ENCODE measurements at regions not wholly inside any gene's neighbourhood (a gene's known extent, or its start where the extent isn't known, plus 50 kb on each side); places are given as distances from the start of the nearest gene placed in this dataset.
"Not testable (repeated sequence)": the region's sequence is repeated elsewhere in the genome, so short reads cannot be mapped to it uniquely, and the experiment has no call there.

- DNase-seq (ENCODE audit: low read depth) = no peak
Observed at GRCh38 chr12:46983959-46984841, 95.2 kb upstream of the PCED1B start.

- no peak for DNase-seq (ENCODE audit: low read depth)
Observed at GRCh38 chr12:46985816-46986215, 93.6 kb upstream of the PCED1B start.

- not testable (repeated sequence) for DNase-seq (ENCODE audit: low read depth)
Observed at GRCh38 chr12:46988122-46988521, 91.3 kb upstream of the PCED1B start.

GRCh38 chr12:46990211-46990610 lies 89.2 kb upstream of the PCED1B start:
- no peak for DNase-seq (ENCODE audit: low read depth)

- not testable (repeated sequence) for DNase-seq (ENCODE audit: low read depth)
Observed at GRCh38 chr12:46992051-46992450, 87.4 kb upstream of the PCED1B start.

GRCh38 chr12:46998811-46999368 lies 80.5 kb upstream of the PCED1B start:
- no peak for DNase-seq (ENCODE audit: low read depth)

- no peak for DNase-seq (ENCODE audit: low read depth)
Observed at GRCh38 chr12:47004634-47005033, 74.8 kb upstream of the PCED1B start.

- DNase-seq (ENCODE audit: low read depth) = no peak
Observed at GRCh38 chr12:47007048-47007447, 72.4 kb upstream of the PCED1B start.

GRCh38 chr12:47012552-47012951 lies 66.9 kb upstream of the PCED1B start:
- no peak for DNase-seq (ENCODE audit: low read depth)

DNA sequence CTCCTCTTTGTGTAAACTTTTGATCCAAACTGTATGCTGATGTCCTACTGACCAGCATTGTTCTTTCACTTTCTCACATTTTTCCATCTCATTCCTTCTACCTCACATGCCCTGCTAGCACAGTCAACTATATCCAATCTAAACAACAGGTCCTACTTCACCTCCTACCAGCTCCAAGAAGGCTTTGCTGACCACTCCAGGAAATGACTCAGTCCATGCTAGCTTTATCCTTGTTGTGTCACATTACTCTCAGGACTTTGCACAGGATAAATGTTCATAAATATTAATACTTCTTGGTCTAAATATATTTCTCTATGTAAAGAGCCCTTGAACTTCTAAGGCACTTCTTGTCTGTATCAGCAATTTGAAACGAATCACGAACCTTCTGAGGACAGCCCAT lies 64.9 kb upstream of the PCED1B start:
- peak; percentile 46 for DNase-seq (ENCODE audit: low read depth)

DNA sequence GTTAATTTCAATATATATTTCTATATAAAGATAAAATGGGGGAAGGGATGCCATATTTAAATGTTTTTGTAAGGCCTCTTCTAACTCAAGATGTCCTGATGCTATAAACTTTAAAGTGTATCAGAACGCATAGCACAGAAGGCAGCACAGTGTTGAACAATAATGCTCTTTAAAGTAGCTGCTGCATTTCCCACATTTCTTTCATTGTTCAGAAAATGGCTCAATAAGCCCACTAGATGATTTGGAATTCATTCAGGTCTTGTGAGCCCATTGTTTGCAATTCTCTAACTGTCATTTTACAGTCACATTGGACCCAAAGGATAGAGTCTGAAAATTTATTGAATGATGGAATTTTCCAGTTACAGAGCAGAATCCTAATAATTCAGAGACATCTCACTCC lies 64.0 kb upstream of the PCED1B start:
- no peak for DNase-seq (ENCODE audit: low read depth)

DNA sequence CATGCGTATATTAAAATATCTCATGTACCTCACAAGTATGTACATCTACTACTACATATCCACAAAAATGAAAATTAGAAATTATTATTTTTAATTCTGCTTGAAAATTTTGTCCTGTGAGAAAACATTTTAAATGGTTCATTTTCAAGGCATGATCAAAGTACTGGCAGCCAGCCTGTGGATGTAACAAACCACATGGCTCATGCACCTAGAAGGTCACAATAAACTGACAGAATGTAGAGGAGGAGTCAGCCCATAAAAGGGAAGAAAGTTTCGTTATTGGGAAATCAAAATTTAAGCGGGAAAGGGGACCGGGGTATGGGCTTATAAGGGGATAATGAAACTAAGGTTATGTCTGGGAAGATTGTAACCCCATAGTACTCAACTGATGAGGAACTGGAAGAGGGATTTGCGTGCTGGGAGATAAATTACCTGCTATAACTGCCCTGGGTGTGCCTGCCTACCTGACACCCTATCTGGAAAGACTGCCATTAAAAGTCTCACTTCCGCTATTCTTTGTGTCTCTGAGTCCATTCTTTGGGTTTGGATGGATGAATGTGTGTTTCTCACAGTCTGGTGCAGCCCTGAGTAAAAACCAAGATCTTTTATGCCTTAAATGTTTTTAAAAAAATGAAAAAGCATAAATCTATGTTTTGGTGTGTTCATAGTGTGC lies 62.2 kb upstream of the PCED1B start:
- DNase-seq (ENCODE audit: low read depth) = no peak

- DNase-seq (ENCODE audit: low read depth) = peak; percentile 44
Observed at GRCh38 chr12:47017901-47018475, 61.4 kb upstream of the PCED1B start.

GRCh38 chr12:47020211-47020821 lies 59.1 kb upstream of the PCED1B start:
- DNase-seq (ENCODE audit: low read depth) = no peak

DNA sequence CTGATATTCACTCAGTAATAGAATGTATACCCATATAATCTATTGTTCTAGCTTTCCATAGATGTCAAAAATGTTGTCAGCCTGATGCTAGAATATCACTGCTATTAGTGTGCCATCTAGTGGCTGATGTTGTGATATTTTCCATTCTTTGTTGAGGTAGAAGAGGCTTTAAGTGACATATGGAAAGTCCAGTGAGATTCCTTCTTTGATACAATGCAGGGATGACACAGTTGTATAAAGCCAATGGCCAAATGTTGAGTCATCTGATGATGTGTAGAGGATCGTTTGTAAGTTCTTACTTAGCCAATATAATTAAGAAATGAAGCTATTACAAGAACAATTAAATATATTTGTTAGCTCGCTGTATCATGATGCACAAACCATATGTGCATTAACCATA lies 58.1 kb upstream of the PCED1B start:
- DNase-seq (ENCODE audit: low read depth) = peak; percentile 93

- peak; percentile 56 for DNase-seq (ENCODE audit: low read depth)
Observed at GRCh38 chr12:47022296-47022695, 57.1 kb upstream of the PCED1B start.

GRCh38 chr12:47023311-47023710 lies 56.1 kb upstream of the PCED1B start:
- DNase-seq (ENCODE audit: low read depth) = no peak

GRCh38 chr12:47023953-47024352 lies 55.5 kb upstream of the PCED1B start:
- no peak for DNase-seq (ENCODE audit: low read depth)

GRCh38 chr12:47024463-47024862 lies 55.0 kb upstream of the PCED1B start:
- DNase-seq (ENCODE audit: low read depth) = no peak

DNA sequence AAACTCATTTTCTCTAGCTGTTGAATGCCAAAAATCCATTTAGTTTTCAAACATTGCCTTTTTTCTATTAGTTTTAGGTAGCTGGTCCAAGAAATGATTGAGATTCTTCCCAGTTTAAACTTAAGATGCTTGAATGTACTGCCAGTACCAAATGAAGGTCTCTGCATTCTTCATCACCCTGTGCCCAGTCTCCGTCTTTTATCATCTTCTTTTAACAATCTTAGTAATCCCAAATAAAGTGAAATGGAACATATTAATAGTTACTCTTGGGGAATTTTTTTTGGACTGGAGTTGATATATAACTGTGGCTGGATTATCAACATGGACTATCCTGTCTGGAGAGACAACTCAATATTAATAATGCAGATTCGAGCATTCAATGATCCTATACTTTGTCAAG lies 54.1 kb upstream of the PCED1B start:
- no peak for DNase-seq (ENCODE audit: low read depth)

DNA sequence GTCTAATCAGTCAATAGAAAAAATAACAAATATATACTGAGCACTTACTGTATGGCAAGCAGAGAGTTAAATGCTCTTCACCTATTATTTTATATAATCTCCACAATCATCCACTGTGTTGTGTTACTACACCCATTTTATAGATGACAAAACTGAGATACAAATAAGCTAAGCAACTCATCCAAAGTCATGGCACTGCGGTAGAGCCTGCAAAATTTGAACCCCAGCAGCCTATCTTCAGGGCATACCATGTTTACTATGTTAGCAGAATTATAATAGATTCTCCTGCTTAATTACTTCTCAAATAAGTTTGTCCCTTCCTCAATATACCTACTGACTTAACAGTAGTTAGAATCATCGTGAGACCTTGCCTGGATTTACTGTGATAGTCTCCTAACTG lies 53.6 kb upstream of the PCED1B start:
- DNase-seq (ENCODE audit: low read depth) = no peak

DNA sequence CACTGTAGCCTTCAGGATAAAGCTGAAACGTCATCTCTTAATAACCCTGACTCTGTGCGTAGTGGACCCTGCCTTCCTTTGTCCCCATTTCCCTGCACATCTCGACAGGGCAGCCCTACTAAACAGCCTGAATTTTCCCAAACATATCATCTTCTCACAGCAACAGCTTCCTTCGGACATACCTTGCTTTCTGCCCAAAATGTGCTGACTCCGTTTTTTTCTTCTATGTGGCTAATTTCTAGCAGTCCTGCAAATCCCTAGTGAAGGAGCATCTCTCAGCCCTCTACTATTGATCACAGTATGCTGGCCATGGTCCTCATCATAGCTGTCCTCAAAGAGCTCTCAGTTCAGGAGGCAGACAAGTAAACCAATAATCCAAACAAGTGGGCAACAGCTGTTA lies 53.1 kb upstream of the PCED1B start:
- no peak for DNase-seq (ENCODE audit: low read depth)

Data from HS-5 (cell line).